ENCODE measurements at regions not wholly inside any gene's neighbourhood (a gene's known extent, or its start where the extent isn't known, plus 50 kb on each side); places are given as distances from the start of the nearest gene placed in this dataset.

GRCh38 chr12:111310076-111310870 is 58.6 kb downstream of the PHETA1 start:
- DNase-seq (ENCODE audit: low read depth), result no peak
- no peak overlapping the region for H3K4me3 ChIP-seq (ENCODE audit: control insufficient read depth, low read depth, low read length)
- no peak for TF ChIP-seq CTCF (conservative IDR thresholded peaks at IDR 0.05; ENCODE audit: control insufficient read depth, insufficient read depth, low read depth, low read length)

GRCh38 chr12:111309584-111309983 is 59.3 kb downstream of the PHETA1 start:
- DNase-seq (ENCODE audit: low read depth), result no peak
- no peak overlapping the region for H3K4me3 ChIP-seq (ENCODE audit: control insufficient read depth, low read depth, low read length)
- TF ChIP-seq CTCF (conservative IDR thresholded peaks at IDR 0.05; ENCODE audit: control insufficient read depth, insufficient read depth, low read depth, low read length), result no peak

GRCh38 chr12:111308473-111308872 is 60.4 kb downstream of the PHETA1 start:
- no peak overlapping the region for H3K4me3 ChIP-seq (ENCODE audit: control insufficient read depth, low read depth, low read length)
- no peak for DNase-seq (ENCODE audit: low read depth)
- TF ChIP-seq CTCF (conservative IDR thresholded peaks at IDR 0.05; ENCODE audit: control insufficient read depth, insufficient read depth, low read depth, low read length), result no peak

GRCh38 chr12:111304642-111305071 is 64.2 kb downstream of the PHETA1 start:
- peak; percentile 19 for DNase-seq (ENCODE audit: low read depth)

GRCh38 chr12:111303531-111303930 is 65.4 kb downstream of the PHETA1 start:
- DNase-seq (ENCODE audit: low read depth), result no peak
- TF ChIP-seq CTCF (conservative IDR thresholded peaks at IDR 0.05; ENCODE audit: control insufficient read depth, insufficient read depth, low read depth, low read length), result no peak
- H3K4me3 ChIP-seq (ENCODE audit: control insufficient read depth, low read depth, low read length), result no peak overlapping the region

More at GRCh38 chr12:111304642-111305071, 64.2 kb downstream of the PHETA1 start:
- TF ChIP-seq CTCF (conservative IDR thresholded peaks at IDR 0.05; ENCODE audit: control insufficient read depth, insufficient read depth, low read depth, low read length), result peak; percentile 80
- H3K4me3 ChIP-seq (ENCODE audit: control insufficient read depth, low read depth, low read length), result no peak overlapping the region

GRCh38 chr12:111298582-111299436 is 70.1 kb downstream of the PHETA1 start:
- peak; percentile 46 for DNase-seq (ENCODE audit: low read depth)
- peak; percentile 87 for TF ChIP-seq CTCF (conservative IDR thresholded peaks at IDR 0.05; ENCODE audit: control insufficient read depth, insufficient read depth, low read depth, low read length)
- no peak overlapping the region for H3K4me3 ChIP-seq (ENCODE audit: control insufficient read depth, low read depth, low read length)
